Embryonic facial prominence (tissue), 1 donor: ENCODE measurements at regions not wholly inside any gene's neighbourhood (a gene's known extent, or its start where the extent isn't known, plus 50 kb on each side); places are given as distances from the start of the nearest gene placed in this dataset.
"Not testable (repeated sequence)": the region's sequence is repeated elsewhere in the genome, so short reads cannot be mapped to it uniquely, and the experiment has no call there.

Experiments used
- DNase-seq: peaks from one replicate; pipeline ENCODE4 v3.0.0-alpha.2; 2016; ENCODE audit errors: extremely low spot score

GRCh38 chr3:8416965-8417364 is 84.7 kb upstream of the LMCD1 start:
- no peak for DNase-seq

GRCh38 chr3:8420612-8421011 is 81.0 kb upstream of the LMCD1 start:
- no peak for DNase-seq

- no peak for DNase-seq
Observed at GRCh38 chr3:8421267-8421666, 80.4 kb upstream of the LMCD1 start.

GRCh38 chr3:8421711-8422110 is 79.9 kb upstream of the LMCD1 start:
- DNase-seq, result no peak

- DNase-seq, result no peak
Observed at GRCh38 chr3:8423307-8423706, 78.3 kb upstream of the LMCD1 start.

GRCh38 chr3:8424281-8424680 is 77.3 kb upstream of the LMCD1 start:
- no peak for DNase-seq

- no peak for DNase-seq
Observed at GRCh38 chr3:8436661-8437287, 64.8 kb upstream of the LMCD1 start.

- no peak for DNase-seq
Observed at GRCh38 chr3:8438507-8439079, 63.0 kb upstream of the LMCD1 start.

- not testable (repeated sequence) for DNase-seq
Observed at GRCh38 chr3:8440142-8440541, 61.5 kb upstream of the LMCD1 start.

GRCh38 chr3:8441969-8442559 is 59.6 kb upstream of the LMCD1 start:
- peak; percentile 65 for DNase-seq

GRCh38 chr3:8442993-8443650 is 58.5 kb upstream of the LMCD1 start:
- no peak for DNase-seq

- peak; percentile 87 for DNase-seq
Observed at GRCh38 chr3:8443829-8444791, 57.5 kb upstream of the LMCD1 start.

- no peak for DNase-seq
Observed at GRCh38 chr3:8444883-8445282, 56.7 kb upstream of the LMCD1 start.

- DNase-seq, result no peak
Observed at GRCh38 chr3:8445861-8446260, 55.8 kb upstream of the LMCD1 start.

- no peak for DNase-seq
Observed at GRCh38 chr3:8446845-8447244, 54.8 kb upstream of the LMCD1 start.

- DNase-seq, result no peak
Observed at GRCh38 chr3:8450618-8451017, 51.0 kb upstream of the LMCD1 start.

GRCh38 chr3:8451696-8452095 is 49.9 kb upstream of the LMCD1 start:
- DNase-seq, result no peak
